ENCODE measurements at regions not wholly inside any gene's neighbourhood (a gene's known extent, or its start where the extent isn't known, plus 50 kb on each side); places are given as distances from the start of the nearest gene placed in this dataset.
"Not testable (repeated sequence)": the region's sequence is repeated elsewhere in the genome, so short reads cannot be mapped to it uniquely, and the experiment has no call there.

DNA sequence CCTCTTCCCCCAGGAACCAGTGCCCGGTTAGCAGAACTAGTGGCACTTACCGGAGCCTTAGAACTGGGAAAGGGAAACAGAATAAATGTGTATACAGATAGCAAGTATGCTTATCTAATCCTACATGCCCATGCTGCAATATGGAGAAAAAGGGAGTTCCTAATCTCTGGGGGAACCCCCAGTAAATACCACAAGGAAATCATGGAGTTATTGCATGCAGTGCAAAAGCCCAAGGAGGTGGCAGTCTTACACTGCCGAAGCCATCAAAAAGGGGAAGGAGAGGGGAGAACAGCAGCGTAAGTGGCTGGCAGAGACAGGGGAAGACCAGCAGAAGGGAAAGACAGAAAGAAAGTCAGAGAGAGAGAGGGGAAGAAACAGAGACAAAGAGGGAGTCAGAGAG is 556.7 kb upstream of the SPRY2 start:
- not testable (repeated sequence) for DNase-seq

DNA sequence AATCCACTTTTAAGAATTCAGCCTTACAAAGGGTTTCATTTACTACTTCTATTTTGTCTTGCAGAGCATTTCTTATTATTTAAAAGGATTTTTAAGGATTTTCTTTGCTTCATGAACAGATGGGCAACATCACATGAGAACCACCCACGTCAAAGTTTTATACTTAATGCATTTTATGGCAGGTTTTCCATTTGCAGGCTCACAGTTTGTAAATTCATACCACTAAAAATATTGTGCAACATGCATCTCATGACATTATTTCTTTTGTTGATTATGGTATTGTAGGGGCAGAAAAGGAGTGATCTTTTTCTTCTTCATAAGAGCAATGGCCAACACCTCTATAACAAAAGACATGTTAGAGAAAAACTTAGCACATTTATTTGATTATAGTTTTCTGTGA is 554.0 kb upstream of the SPRY2 start:
- no peak for DNase-seq

GRCh38 chr13:80889829-80890228 is 548.9 kb upstream of the SPRY2 start:
- DNase-seq: no peak

GRCh38 chr13:80888390-80888789 is 547.5 kb upstream of the SPRY2 start:
- DNase-seq: no peak

- no peak for DNase-seq
These were observed 543.3 kb upstream of the SPRY2 start for GRCh38 chr13:80884056-80884785.

DNA sequence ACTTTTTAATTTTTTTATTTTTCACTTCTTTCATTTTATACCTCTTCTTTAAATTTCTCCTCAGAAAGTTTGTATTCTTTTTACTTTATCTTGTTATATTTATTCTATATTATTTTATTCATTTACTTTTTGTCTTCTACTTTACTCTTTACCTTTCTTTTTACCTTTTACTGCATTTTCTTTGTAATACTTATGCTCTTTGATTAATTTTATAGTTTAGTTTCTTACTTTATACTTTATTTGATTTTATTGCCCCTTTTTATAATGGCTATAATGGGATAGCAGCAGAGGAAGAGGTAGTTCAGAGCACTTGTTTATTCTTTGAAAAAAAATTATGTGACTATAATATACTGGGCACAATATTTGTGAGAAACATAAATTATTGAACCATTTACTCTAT is 542.6 kb upstream of the SPRY2 start:
- DNase-seq: no peak

- peak; percentile 45 for DNase-seq
These were observed 541.1 kb upstream of the SPRY2 start for GRCh38 chr13:80881942-80882445.

DNA sequence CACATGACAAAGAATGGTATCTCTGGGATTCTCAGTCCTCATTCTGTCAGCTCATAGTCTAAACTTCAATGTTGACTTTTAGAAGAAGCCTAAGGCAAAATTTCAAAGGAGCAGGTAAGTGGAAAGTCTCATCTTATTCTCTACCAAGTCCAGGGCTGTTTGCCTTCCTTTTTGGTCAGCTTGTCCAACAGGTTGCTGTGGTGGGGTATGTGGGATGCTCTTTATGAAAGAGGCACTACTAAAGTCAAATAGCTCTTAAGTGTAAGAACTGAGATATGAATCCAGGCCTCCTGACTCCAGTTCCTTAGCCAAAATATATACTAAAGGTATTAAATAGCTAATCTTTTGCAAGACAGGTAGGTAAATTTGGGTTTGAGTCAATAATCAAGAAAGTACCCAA is 540.6 kb upstream of the SPRY2 start:
- DNase-seq: no peak

DNA sequence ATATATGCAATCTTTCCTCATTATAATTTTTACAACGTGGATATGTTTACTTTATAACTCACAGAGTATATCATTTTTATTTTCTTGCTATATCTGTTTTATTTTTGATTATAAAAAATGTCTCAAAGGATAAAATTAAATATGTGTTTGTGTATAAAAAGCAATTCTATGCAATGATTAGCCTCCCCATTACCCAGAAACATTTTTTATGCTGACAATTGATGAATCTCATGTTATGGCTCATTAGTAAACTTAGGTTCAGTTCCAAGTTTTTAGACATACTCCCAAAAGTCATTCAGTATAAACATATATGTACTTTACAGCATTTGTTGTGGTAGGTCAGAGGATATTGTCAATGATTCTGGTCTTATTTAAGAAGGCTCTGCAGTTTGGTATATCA is 540.1 kb upstream of the SPRY2 start:
- DNase-seq: no peak

GRCh38 chr13:80877944-80878241 is 537.0 kb upstream of the SPRY2 start:
- DNase-seq: no peak

- no peak for DNase-seq
These were observed 536.5 kb upstream of the SPRY2 start for GRCh38 chr13:80877209-80877943.

DNA sequence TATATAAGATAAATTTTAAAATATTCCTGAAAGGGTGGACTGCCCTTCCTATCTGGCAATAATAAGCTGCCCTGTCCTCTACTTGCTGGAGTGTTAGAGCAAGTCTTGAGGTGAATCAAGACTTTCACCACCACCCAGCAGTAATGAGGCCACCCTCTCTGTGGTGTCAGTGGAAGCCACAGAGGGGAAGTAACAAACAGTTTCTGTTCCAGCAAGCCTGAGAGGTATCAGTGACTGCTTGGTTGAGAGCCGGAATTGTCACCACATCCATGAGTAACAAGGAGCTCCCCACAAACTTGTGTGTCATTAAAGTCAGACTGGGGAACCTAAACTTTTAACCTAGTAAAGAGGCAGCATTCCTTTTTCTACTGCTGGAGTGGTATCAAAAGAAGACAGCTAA is 532.7 kb upstream of the SPRY2 start:
- DNase-seq: no peak

GRCh38 chr13:80871971-80872370 is 531.0 kb upstream of the SPRY2 start:
- not testable (repeated sequence) for DNase-seq

DNA sequence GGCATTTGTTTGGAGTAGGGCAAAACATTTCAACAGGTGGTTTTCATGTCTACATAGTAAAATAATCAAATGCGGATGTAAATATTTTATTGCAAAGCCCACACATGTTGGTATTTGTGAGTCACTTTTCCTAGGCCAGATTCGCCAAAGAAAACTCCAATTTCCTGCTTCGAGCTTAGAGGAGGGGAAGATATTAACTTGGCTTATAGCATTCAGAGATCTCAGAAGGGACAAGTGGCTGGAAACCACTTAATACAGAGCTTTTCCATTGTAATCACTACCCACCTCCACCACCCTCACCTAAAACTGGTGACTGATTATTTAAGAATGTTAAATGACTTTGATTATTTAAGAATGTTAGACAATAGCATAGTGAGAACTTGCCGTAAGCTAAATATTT is 530.6 kb upstream of the SPRY2 start:
- DNase-seq: peak; percentile 56

DNA sequence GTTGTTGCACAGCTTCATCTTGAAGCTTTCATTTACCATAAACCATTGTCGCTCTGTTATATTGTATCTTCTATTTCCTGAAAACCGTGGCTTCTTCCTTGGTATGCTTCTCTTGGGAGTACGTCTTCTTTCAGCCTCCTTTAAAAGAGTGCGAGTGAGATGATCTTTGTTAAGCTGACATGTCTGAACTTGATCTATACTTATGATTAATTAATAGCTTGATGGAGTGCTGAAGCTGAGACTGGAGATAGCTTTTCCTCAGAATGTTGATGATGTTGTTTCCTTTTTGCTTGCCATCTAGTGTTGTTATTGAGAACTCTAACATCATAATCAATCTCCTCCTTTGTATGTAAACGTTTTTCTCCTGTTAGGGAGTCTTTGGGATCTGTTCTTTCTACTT is 529.3 kb upstream of the SPRY2 start:
- no peak for DNase-seq

- DNase-seq: no peak
These were observed 526.0 kb upstream of the SPRY2 start for GRCh38 chr13:80866921-80867320.

DNA sequence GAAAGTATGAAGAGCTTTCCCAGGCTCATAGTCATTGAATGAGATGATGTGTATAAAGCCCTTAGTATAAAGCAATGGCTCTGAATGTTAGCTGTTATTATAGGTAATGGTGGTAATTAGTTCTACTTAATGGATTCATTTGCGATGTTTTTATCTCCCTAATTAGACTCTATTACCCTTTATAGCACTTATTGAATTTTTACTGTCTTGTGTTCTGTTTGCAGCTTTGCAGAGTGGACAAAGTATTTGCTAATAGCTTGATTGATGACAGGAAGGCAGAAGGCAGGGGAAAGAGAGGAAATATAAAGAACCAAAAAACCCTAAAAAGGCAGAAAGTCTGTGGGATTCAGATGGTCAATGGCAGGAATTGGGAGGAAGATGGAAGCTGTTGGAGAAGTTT is 524.4 kb upstream of the SPRY2 start:
- DNase-seq: no peak

GRCh38 chr13:80862456-80862855 is 521.5 kb upstream of the SPRY2 start:
- no peak for DNase-seq

DNA sequence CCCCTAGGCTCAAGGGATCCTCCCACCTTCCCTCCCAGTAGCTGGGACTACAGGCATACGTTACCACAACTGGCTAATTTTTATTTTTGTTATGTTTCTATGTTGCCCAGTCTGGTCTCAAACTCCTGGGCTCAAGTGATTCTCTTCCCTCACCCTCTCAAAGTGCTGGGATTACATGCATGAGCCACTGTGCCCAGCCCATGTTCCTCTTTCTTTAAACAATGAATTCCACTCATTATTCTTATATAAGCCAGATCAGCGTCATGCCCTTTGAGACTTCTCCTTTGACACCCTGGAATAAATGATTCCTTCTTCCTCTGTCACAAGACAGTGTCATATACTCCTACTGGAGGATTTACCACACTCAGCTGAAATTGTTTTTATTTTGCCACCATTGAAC is 519.9 kb upstream of the SPRY2 start:
- no peak for DNase-seq

DNA sequence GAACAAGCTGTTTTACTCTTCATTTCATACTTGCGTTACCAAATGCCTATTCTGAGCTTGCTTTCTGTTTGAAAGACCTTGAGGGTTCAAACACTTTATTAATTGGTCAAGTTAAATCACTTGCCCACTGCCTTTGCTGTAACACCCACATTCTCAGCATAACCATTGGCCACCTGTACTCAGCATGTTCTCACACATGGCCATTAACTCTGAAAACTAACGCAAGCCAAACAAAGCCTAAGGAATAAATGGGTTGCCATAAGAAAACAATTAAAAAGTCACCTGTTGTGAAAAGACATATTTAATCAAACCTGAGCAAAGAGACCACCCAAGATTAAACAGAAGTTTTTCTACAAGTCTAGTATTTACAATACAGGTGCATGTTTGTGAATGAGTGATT is 517.2 kb upstream of the SPRY2 start:
- no peak for DNase-seq

DNA sequence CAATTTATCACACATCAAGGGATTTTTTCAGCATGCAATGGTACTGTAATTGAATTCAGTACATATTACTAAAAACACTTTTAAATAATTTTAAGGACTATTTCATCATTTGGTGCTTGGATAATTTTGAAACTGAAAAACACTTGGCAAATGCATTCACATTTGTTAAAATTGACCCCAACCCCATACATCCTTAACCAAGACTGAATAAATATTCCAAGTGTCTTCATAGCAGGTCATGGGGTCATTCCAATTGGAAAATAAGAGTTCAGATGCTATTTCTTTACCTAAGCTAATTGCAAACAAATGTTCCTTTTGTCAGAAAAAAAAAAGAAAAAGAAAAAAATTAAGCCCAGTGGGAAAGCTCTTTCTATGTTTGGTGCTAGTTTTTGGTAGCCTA is 516.4 kb upstream of the SPRY2 start:
- no peak for DNase-seq

DNA sequence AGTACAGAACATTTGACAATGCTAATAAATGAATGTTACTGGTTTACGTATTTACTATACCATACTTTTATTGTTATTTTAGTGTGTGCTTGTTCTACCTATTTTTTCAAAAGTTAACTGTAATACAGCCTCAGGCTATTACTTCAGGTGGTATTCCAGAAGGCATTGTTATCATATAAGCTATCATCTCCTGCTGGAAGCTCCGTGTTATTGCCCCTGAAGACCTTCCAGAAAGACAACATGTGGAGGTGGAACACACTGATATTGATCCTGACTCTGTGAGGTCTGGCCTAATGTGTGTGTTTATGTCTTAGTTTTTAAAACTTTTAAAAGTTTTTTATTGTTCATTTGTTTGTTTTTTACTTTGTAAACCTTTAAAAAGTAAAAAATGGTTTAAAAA is 509.8 kb upstream of the SPRY2 start:
- no peak for DNase-seq

- DNase-seq: no peak
These were observed 503.2 kb upstream of the SPRY2 start for GRCh38 chr13:80844164-80844563.

DNA sequence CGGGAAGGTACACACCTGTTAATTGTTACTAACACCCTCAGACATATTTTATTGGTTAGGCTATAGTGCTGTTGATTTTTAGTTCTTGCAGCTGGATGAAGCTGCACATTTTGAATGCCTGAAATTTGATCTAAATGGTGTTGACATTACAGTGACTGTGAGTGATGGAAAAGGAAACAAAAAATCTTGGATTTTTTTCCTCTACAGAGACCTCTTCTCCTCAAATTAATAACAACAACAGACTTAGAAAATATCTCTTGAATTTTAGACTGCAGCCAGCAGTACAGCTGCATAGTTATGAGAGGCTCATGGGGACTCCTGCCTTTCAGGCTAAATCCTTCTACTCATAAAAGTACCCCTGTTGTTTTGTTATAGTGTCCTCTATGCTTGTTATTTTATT is 500.5 kb upstream of the SPRY2 start:
- no peak for DNase-seq

Measured in HCEC 1CT (cell line).